ENCODE measurements at regions not wholly inside any gene's neighbourhood (a gene's known extent, or its start where the extent isn't known, plus 50 kb on each side); places are given as distances from the start of the nearest gene placed in this dataset.

DNA sequence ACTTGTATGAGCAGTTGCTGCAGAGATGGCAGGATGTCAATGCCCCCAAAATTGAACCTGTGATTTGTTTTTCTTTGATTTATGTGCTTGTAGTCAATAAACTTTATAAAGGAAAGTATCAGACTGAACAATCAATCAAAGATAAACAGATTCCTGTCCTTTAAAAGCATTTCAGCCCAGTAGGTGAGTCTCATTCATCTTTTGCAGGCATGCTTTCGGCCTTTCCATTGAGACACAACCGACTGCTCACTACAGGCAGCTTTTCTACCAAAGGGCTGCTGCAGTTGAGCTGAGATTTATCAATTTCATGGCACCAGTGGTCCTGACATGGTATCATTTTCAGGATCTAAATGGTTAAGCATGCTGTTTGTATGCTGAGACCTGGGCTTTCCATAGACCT, 513.6 kb upstream of the PTBP2 start:
- Histone ChIP-seq H3K27ac (ENCODE audit: control insufficient read depth, insufficient read depth, low read length) (no peak overlapping the region), H3K4me2 (ENCODE audit: control insufficient read depth, extremely low read depth, insufficient read depth, low read depth, low read length) (no peak overlapping the region), H3K79me2 (ENCODE audit: control insufficient read depth, insufficient read depth, low read length) (no peaks in the 10 kb centered on the region), H3K4me3 (ENCODE audit: control insufficient read depth in 2 of 3, extremely low read depth in 1 of 3, insufficient read depth in 2 of 3, low read depth in 1 of 3, low read length in 3 of 3) (no peak overlapping the region), H2AFZ (ENCODE audit: control insufficient read depth, low read length) (no peak overlapping the region), H3K27me3 (ENCODE audit: control insufficient read depth, extremely low read depth, insufficient read depth, low read length) (no peaks in the 10 kb centered on the region), H3K9me3 (ENCODE audit: control insufficient read depth, low read depth, low read length) (no peaks in the 10 kb centered on the region), H4K20me1 (ENCODE audit: control insufficient read depth, extremely low read depth, insufficient read depth, low read length) (no peaks in the 10 kb centered on the region), H3K9ac (ENCODE audit: control insufficient read depth, extremely low read depth, insufficient read depth, low read length) (no peak overlapping the region), H3K9me1 (ENCODE audit: control insufficient read depth, extremely low read depth, insufficient read depth, low read length) (no peaks in the 10 kb centered on the region), H3K36me3 (ENCODE audit: control insufficient read depth in 2 of 2, extremely low read depth in 1 of 2, insufficient read depth in 2 of 2, low read length in 2 of 2) (no peaks in the 10 kb centered on the region), H3K4me1 (ENCODE audit: control insufficient read depth, extremely low read depth, insufficient read depth, low read length) (no peaks in the 10 kb centered on the region)
- FAIRE-seq (no peak), DNase-seq (ENCODE audit: low read depth, low spot score) (no peak)
- dilution Hi-C loops (cut with MboI; ENCODE audit: extremely low pct_ligation_motif_present, low sequenced_read_pairs) = no loop called here
- TF ChIP-seq EZH2 (IDR thresholded peaks at IDR 0.05; ENCODE audit: low read length) (no peak), CTCF (optimal IDR thresholded peaks at IDR 0.05 in 1 of 3, IDR thresholded peaks at IDR 0.05 in 1 of 3, conservative IDR thresholded peaks at IDR 0.05 in 1 of 3; ENCODE audit: extremely low read depth in 1 of 3, insufficient read depth in 2 of 3, low read length in 3 of 3) (no peak)

- Histone ChIP-seq H3K9me3 (ENCODE audit: control insufficient read depth, low read depth, low read length) (no peaks in the 10 kb centered on the region), H3K9ac (ENCODE audit: control insufficient read depth, extremely low read depth, insufficient read depth, low read length) (no peak overlapping the region), H3K27ac (ENCODE audit: control insufficient read depth, insufficient read depth, low read length) (no peak overlapping the region), H2AFZ (ENCODE audit: control insufficient read depth, low read length) (no peak overlapping the region), H4K20me1 (ENCODE audit: control insufficient read depth, extremely low read depth, insufficient read depth, low read length) (no peaks in the 10 kb centered on the region), H3K9me1 (ENCODE audit: control insufficient read depth, extremely low read depth, insufficient read depth, low read length) (no peaks in the 10 kb centered on the region), H3K4me1 (ENCODE audit: control insufficient read depth, extremely low read depth, insufficient read depth, low read length) (no peaks in the 10 kb centered on the region), H3K4me2 (ENCODE audit: control insufficient read depth, extremely low read depth, insufficient read depth, low read depth, low read length) (no peak overlapping the region), H3K27me3 (ENCODE audit: control insufficient read depth, extremely low read depth, insufficient read depth, low read length) (no peaks in the 10 kb centered on the region), H3K4me3 (ENCODE audit: control insufficient read depth in 2 of 3, extremely low read depth in 1 of 3, insufficient read depth in 2 of 3, low read depth in 1 of 3, low read length in 3 of 3) (no peak overlapping the region), H3K36me3 (ENCODE audit: control insufficient read depth in 2 of 2, extremely low read depth in 1 of 2, insufficient read depth in 2 of 2, low read length in 2 of 2) (no peaks in the 10 kb centered on the region), H3K79me2 (ENCODE audit: control insufficient read depth, insufficient read depth, low read length) (no peaks in the 10 kb centered on the region)
- dilution Hi-C loops (cut with MboI; ENCODE audit: extremely low pct_ligation_motif_present, low sequenced_read_pairs) = no loop called here
- TF ChIP-seq EZH2 (IDR thresholded peaks at IDR 0.05; ENCODE audit: low read length) = no peak
- TF ChIP-seq CTCF (optimal IDR thresholded peaks at IDR 0.05 in 1 of 3, IDR thresholded peaks at IDR 0.05 in 1 of 3, conservative IDR thresholded peaks at IDR 0.05 in 1 of 3; ENCODE audit: extremely low read depth in 1 of 3, insufficient read depth in 2 of 3, low read length in 3 of 3) = no peak
- FAIRE-seq (no peak), DNase-seq (ENCODE audit: low read depth, low spot score) (no peak)
These were observed 513.2 kb upstream of the PTBP2 start for GRCh38 chr1:96208428-96208827.

Measured in keratinocyte (primary cell).